HG03378 (cell line): ENCODE measurements at regions not wholly inside any gene's neighbourhood (a gene's known extent, or its start where the extent isn't known, plus 50 kb on each side); places are given as distances from the start of the nearest gene placed in this dataset.
"Not testable (repeated sequence)": the region's sequence is repeated elsewhere in the genome, so short reads cannot be mapped to it uniquely, and the experiment has no call there.

Experiments used
- ATAC-seq: cut with Tn5 transposase; IDR thresholded peaks from one replicate; pipeline ENCODE4 v1.9.1; 2021; ENCODE audit warnings: mild to moderate bottlenecking, moderate library complexity; ENCODE audit not compliant: unreplicated experiment

GRCh38 chr5:2094616-2094995 lies 211.9 kb upstream of the IRX4 start:
- no peak for ATAC-seq

GRCh38 chr5:2093859-2094615 lies 211.3 kb upstream of the IRX4 start:
- no peak for ATAC-seq

- no peak for ATAC-seq
These were observed 209.2 kb upstream of the IRX4 start for GRCh38 chr5:2091921-2092320.

GRCh38 chr5:2087980-2088379 lies 205.3 kb upstream of the IRX4 start:
- ATAC-seq = no peak

GRCh38 chr5:2075365-2075764 lies 192.6 kb upstream of the IRX4 start:
- ATAC-seq = no peak

- ATAC-seq = no peak
These were observed 188.8 kb upstream of the IRX4 start for GRCh38 chr5:2071562-2071961.

- ATAC-seq = not testable (repeated sequence)
These were observed 188.1 kb upstream of the IRX4 start for GRCh38 chr5:2070787-2071186.

GRCh38 chr5:2068531-2068930 lies 185.8 kb upstream of the IRX4 start:
- no peak for ATAC-seq

GRCh38 chr5:2066373-2066772 lies 183.6 kb upstream of the IRX4 start:
- no peak for ATAC-seq

GRCh38 chr5:2063380-2063779 lies 180.7 kb upstream of the IRX4 start:
- ATAC-seq = not testable (repeated sequence)

GRCh38 chr5:2052687-2053086 lies 170.0 kb upstream of the IRX4 start:
- no peak for ATAC-seq

GRCh38 chr5:2049876-2050275 lies 167.2 kb upstream of the IRX4 start:
- ATAC-seq = no peak

- ATAC-seq = no peak
These were observed 165.9 kb upstream of the IRX4 start for GRCh38 chr5:2048664-2049063.

GRCh38 chr5:2047341-2047927 lies 164.7 kb upstream of the IRX4 start:
- ATAC-seq = no peak

- no peak for ATAC-seq
These were observed 161.3 kb upstream of the IRX4 start for GRCh38 chr5:2044041-2044440.

- no peak for ATAC-seq
These were observed 156.4 kb upstream of the IRX4 start for GRCh38 chr5:2039180-2039531.

- peak; percentile 87 for ATAC-seq
These were observed 155.8 kb upstream of the IRX4 start for GRCh38 chr5:2038321-2039179.

GRCh38 chr5:2036885-2037284 lies 154.2 kb upstream of the IRX4 start:
- no peak for ATAC-seq

- ATAC-seq = no peak
These were observed 149.7 kb upstream of the IRX4 start for GRCh38 chr5:2032432-2032831.

GRCh38 chr5:2031581-2031980 lies 148.9 kb upstream of the IRX4 start:
- ATAC-seq = no peak

- ATAC-seq = no peak
These were observed 147.4 kb upstream of the IRX4 start for GRCh38 chr5:2030131-2030530.

GRCh38 chr5:2029206-2029605 lies 146.5 kb upstream of the IRX4 start:
- no peak for ATAC-seq
